H54 (cell line): ENCODE measurements at regions not wholly inside any gene's neighbourhood (a gene's known extent, or its start where the extent isn't known, plus 50 kb on each side); places are given as distances from the start of the nearest gene placed in this dataset.
A peak's percentile ranks its signal among the peaks of the same experiment; 100 is the strongest.

Source experiments
- DNase-seq: peaks from one replicate; pipeline ENCODE4 v3.0.0; 2011; ENCODE audit warnings: low spot score, mixed read lengths; ENCODE audit not compliant: insufficient read length
- FAIRE-seq: peaks from 3 replicates; lab custom pipeline; 2011; peaks lifted over from hg19 to GRCh38; lab: Jason Lieb, UNC
- POLR2A ChIP-seq: IDR thresholded peaks from 2 replicates; pipeline ENCODE4 v1.6.1; 2011; ENCODE audit warnings: low read depth, mild to moderate bottlenecking, low read length

DNA sequence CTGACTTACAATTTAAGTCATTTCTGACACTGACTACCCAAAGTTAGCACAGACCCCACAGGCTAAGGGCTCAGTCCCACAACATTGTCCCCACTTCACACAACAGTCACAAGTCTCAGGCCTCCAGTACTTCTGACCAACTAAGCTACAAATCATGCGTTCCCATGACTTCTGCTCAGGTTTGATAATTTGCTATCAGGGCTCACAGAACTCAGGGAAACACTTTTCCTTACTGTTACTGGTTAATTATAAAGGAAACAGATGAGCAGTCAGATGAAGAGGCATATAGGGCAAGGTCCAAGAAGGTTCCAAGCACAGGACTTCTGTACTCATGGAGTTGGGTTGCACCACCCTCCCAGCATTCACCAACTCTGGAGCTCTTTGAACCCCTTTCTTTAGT lies 151.2 kb upstream of the TNR start:
- DNase-seq = no peak
- no peak for FAIRE-seq
- TF ChIP-seq POLR2A = no peak

DNA sequence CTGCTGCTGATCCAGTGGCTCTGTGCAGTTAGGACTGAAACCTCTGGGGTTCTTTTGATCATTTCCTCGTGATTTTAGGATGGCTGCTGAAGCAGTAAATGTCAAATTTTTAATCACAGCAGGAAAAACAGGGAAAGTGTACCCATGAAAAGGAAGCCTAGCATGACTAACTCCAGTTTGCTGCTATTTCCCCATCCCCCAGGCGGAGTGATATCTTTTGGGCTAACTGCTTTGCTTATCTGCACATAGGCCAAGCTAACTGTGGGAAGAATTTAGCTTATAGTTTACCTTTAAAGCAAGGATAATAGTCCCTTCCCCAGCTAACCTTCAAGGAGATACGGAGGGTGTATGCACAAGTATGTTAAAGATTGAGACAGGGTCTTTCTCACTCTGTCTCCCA lies 149.8 kb upstream of the TNR start:
- no peak for DNase-seq
- no peak for TF ChIP-seq POLR2A
- FAIRE-seq = no peak

GRCh38 chr1:175892686-175893085 lies 149.3 kb upstream of the TNR start:
- no peak for FAIRE-seq
- no peak for TF ChIP-seq POLR2A

DNA sequence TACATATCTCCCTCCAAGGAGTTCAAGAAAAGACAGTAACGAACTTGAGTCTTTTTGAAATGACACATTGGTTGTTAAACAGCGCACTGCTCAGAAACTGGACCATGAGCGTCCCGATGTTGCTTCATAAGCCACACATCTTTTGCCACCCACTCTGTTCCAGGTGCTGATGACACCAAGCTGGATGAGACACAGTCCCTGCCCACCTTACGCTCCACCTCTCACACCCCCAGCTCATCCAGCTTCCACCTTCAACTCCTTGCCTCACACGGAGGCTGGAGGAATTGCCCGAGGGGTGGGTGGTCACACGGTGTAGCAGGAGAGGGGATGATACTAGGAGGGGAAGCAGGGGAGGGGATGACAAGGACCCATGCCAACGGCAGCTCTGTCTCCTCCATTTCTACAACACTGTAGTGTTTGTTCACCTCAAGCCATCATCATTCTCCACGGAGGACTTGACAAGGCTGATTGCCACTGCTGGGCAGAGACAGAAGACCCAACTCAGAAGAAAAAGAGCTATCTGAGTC lies 148.5 kb upstream of the TNR start:
- FAIRE-seq (no peak), DNase-seq (no peak)
- TF ChIP-seq POLR2A = no peak

More at GRCh38 chr1:175892686-175893085, 149.3 kb upstream of the TNR start:
- DNase-seq = no peak

- FAIRE-seq (no peak), DNase-seq (no peak)
- no peak for TF ChIP-seq POLR2A
These were observed 147.6 kb upstream of the TNR start for GRCh38 chr1:175890958-175891357.

GRCh38 chr1:175889848-175890247 lies 146.5 kb upstream of the TNR start:
- no peak for DNase-seq
- no peak for TF ChIP-seq POLR2A
- FAIRE-seq = no peak

- no peak for TF ChIP-seq POLR2A
- FAIRE-seq (no peak), DNase-seq (no peak)
These were observed 145.6 kb upstream of the TNR start for GRCh38 chr1:175888996-175889395.

- no peak for TF ChIP-seq POLR2A
- FAIRE-seq = no peak
- DNase-seq = peak; percentile 37
These were observed 144.6 kb upstream of the TNR start for GRCh38 chr1:175887981-175888428.

DNA sequence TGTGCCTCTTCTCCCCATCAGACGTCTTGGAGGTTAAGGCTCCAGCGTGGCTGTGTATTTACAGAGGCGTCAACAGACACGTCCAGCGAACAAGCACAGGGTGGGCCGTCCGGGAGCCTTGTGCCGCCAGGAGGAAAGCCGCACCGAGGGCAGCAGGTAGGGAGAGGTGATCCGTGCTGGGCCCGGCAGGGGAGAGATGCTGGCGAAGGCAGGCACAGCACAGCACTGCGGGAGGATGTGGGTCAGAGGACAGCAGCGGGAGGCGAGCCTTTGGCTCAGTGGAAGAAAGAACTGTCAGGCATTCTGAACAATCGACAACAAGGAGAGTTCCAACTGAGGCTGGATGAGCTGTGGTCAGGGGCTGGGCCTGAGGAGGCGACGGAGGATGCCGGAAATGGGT lies 144.1 kb upstream of the TNR start:
- no peak for FAIRE-seq
- no peak for DNase-seq

DNA sequence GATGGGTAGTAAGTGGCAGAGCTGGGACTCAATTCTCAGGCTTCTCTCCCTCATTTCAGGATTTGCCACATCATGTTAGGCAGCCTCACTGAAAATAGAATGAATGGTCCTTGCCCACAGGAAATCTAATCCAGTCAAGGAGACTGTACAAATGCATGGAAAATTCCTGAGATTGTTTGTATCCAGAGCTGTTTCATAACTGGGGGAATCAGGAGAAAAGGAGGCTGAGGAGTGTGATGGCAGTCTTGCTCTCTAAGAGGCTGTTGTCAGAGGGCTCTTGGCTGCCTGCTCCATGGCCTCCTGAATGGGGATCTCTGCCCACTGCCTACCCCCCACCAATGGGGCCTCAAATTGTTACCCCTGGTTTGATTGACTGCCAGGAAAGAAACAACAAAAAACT lies 141.9 kb upstream of the TNR start:
- DNase-seq (no peak), FAIRE-seq (no peak)
- TF ChIP-seq POLR2A = no peak

More for the DNA sequence above, 144.1 kb upstream of the TNR start:
- TF ChIP-seq POLR2A = no peak

DNA sequence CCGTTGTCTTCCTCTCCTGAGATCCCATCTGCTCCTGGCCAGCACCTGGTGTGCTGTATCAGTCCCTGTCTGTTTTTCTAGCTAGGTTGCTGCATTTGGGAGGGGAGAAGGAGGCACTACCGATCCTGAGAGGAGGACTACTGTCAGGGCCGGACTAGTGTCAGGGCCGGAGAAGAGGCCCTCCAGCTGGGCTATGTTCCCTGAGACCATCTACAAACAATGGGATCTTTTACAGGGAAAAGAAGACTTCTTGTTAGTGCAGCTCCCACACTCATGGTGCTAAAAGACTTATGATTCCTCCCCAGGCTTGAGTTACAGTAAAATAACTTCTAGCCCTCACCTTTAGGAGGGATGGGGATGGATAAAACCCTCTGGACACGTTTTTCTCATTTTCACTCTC lies 141.0 kb upstream of the TNR start:
- TF ChIP-seq POLR2A = no peak

GRCh38 chr1:175882192-175882591 lies 138.8 kb upstream of the TNR start:
- FAIRE-seq (no peak), DNase-seq (no peak)
- no peak for TF ChIP-seq POLR2A

More for the DNA sequence above, 141.0 kb upstream of the TNR start:
- FAIRE-seq (no peak), DNase-seq (no peak)

- TF ChIP-seq POLR2A = no peak
- DNase-seq = no peak
These were observed 138.0 kb upstream of the TNR start for GRCh38 chr1:175881246-175881976.

DNA sequence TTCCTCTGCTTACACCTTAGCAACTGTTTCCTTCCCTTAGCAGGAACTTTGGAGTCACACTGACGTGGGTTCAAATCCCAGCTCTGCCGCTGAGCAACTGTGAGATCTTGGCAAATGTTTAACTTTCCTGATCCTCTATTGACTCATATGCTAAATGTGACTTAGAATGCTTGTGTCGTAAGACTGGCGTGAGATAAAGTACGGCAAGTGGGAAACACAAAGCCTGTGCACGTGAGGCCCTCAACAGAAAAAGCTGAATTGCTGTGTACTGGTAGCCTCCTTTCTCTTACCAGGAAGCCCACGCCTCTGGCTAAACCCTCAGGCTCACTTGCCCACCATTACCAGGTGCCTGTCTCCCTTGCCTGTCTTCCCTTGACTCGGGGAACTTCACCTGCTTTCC lies 135.4 kb upstream of the TNR start:
- no peak for TF ChIP-seq POLR2A
- FAIRE-seq (no peak), DNase-seq (no peak)

More at GRCh38 chr1:175881246-175881976, 138.0 kb upstream of the TNR start:
- FAIRE-seq = no peak

DNA sequence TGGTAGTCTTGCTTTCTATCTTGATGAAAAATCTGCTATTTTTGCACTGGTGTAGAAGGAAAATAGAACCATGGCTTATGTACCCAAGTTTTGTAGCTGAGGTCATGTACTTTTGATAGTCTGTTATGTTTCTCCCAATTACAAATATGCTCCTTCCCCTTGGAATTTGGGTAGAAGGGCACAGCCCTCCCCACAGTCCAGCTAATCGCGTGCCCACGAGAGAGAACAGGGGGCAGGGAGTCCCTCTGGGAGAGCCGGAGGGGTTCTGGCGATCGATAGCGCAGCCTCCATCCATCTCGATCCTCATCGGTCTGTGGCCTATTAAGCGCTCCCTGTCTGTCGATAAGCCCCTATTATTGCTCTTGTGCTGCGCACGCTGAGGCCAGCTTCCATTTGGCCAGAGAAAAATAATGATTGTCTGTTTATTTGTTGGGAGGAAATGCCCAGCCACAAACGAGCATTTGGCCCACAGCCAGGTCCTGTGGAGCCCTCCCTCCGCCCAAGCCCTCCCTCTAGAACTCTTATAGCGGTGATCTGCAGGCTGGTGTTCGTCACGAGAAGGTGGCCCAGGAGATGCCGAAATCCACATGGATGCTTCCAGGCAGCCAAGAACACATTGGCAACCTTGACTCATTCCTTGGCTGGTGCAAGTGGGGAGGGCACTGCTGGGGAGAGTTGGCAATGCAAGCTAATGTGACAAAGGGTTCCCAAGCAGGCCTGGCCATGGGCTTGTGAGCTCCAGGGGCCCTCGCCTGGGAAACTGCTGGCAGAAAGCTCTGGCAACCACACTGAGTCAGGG lies 134.7 kb upstream of the TNR start:
- FAIRE-seq = no peak
- TF ChIP-seq POLR2A = no peak
- DNase-seq = no peak
